OCI-M2 (cell line): ENCODE measurements at regions not wholly inside any gene's neighbourhood (a gene's known extent, or its start where the extent isn't known, plus 50 kb on each side); places are given as distances from the start of the nearest gene placed in this dataset.

Source experiments
- DNase-seq: peaks from one replicate; lab custom pipeline; 2025; ENCODE audit not compliant: unreplicated experiment; lab: John Stamatoyannopoulos, UW

- DNase-seq = no peak
Measured at GRCh38 chr7:25952261-25953057, 199.5 kb upstream of the NFE2L3 start.

DNA sequence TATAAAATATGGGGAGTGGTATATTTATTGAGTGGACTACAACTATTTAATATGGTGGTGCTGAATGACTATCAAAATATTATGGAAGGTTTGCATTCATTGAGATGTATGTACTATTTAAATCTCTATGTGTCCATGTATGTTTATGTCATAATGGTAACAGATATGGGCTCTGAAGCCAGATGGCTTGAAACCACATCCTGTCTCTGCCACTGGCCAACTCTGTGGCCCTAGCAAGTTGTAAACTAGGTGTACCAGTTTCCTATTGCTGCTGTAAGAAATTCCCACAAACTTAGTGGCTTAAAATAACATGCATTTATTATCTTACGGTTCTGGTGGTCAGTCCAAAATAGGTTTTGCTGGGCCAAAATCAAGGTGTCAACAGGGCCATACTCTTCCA lies 198.1 kb upstream of the NFE2L3 start:
- no peak for DNase-seq

DNA sequence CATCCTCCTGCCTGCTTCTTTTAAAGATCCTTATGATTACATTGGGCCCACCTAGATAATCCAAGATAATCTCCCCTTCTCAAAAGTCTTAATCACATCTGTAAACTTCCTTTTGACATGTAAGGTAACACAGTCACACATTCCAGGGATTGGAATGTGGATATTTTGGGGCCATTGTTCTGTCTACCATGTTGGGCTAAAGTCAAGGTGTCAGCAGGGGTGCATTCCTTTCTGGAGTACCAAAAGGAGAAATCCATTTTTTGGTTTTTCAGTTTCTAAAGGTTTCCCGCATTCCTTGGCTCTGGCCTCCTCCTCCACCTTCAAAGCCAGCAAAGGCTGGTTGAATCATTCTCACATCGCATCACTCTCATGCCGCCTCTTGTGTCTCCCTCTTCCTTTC lies 197.6 kb upstream of the NFE2L3 start:
- DNase-seq = no peak

GRCh38 chr7:25959168-25959734 lies 192.7 kb upstream of the NFE2L3 start:
- no peak for DNase-seq

DNA sequence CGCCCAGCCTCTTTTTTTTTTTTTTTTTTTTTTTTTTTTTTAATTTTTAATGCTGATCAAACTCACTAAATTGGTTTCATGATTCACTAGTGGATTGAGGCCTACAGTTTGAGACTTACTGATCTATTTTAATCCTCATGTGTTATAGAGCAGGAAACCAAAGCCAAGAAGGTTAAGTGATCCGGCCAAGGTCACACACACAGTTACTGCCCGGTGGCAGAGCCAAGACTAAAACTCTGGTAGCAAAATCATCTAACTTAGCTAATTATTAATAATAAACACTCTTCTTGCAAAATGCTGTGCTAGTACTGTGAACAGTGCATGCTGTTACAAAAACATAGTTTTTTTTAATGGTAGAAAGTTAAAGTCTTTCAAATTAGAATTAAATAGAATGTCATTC lies 188.3 kb upstream of the NFE2L3 start:
- no peak for DNase-seq

DNA sequence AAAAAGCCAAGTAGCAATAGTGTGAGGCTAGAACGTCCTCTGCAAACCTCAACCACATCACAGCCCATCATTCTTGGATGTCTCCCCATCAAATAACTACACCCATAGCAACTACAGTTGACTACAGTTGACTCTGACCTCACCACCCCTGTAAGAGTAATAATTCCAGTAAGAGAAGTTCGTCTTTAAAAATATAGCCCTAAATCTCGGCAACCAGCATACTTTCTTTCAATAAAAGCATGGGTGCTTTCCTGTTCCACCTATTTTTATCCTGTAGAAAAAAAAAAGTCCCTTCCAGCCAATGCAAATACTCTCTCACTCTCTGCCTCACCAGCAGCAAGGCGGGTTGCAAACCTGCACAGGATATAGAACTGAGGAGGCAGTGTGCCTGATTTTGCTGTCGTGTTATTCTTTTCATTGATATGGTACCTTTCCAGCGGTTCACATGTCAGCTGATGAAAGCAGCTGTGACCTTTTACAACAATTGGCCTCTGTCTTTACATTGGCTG lies 187.5 kb upstream of the NFE2L3 start:
- DNase-seq = no peak

GRCh38 chr7:25965405-25966123 lies 186.4 kb upstream of the NFE2L3 start:
- DNase-seq = no peak

DNA sequence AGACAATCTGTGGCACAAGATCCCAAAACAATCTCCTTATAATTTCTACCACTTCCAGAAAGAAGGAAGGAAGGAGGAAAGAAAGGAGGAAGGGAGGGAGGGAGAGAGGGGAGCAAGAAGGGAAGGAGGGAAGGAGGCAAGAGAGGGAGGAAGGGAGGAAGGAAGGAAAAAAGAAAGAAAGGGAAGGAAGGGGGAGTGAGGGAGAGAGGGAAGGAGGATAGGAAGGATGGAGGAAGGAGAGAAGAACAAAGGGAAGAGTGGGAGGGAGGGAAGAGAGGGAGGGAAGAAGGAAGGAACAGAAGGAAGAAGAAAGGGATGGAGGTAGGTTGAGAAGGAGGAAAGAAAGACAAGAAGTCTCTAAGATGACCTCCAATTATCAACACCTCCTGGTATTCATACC lies 185.5 kb upstream of the NFE2L3 start:
- no peak for DNase-seq

GRCh38 chr7:25967278-25968204 lies 184.5 kb upstream of the NFE2L3 start:
- DNase-seq = no peak

GRCh38 chr7:25968205-25968993 lies 183.6 kb upstream of the NFE2L3 start:
- no peak for DNase-seq

DNA sequence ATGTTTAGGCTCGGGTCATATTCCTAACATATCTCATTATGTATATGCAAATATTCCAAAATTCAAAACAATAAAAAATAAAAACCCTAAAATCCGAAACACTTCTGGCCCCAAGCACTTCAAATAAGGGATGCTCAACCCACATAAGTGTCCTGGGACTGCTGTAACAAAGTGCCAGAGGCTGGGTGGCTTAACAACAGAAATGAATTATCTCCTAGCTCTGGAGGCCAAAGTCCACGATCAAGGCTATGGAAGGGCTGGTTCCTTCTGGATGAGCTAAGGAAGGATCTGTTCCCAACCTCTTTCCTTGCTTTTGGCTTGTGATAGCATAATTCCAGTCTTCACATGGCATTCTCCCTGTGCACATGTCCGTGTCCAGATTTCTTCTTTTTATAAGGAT lies 181.6 kb upstream of the NFE2L3 start:
- no peak for DNase-seq

GRCh38 chr7:25970911-25971310 lies 181.1 kb upstream of the NFE2L3 start:
- no peak for DNase-seq

GRCh38 chr7:25976630-25977029 lies 175.4 kb upstream of the NFE2L3 start:
- no peak for DNase-seq

- DNase-seq = no peak
Measured at GRCh38 chr7:25978466-25978865, 173.5 kb upstream of the NFE2L3 start.

GRCh38 chr7:25979605-25980004 lies 172.4 kb upstream of the NFE2L3 start:
- DNase-seq = no peak

GRCh38 chr7:25982684-25983083 lies 169.3 kb upstream of the NFE2L3 start:
- no peak for DNase-seq

DNA sequence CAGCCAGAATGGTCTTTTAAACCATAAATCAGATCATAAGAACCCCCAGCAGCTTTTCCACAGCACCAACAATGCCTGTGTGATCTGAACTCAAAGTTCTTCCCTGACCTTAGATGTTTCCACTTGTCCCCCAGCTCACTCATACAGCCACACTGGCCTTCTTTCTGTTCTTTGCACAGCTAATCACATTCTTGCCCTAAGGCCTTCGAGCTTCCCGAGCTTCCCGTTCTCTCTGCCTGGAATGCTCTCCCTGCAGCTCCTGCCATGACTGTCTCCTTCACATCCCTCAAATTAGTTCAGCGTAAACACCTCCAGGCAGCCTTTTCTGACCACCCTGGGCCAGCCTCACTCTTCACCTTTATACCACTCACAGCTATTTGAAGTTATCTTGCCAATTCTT lies 166.8 kb upstream of the NFE2L3 start:
- DNase-seq = no peak

DNA sequence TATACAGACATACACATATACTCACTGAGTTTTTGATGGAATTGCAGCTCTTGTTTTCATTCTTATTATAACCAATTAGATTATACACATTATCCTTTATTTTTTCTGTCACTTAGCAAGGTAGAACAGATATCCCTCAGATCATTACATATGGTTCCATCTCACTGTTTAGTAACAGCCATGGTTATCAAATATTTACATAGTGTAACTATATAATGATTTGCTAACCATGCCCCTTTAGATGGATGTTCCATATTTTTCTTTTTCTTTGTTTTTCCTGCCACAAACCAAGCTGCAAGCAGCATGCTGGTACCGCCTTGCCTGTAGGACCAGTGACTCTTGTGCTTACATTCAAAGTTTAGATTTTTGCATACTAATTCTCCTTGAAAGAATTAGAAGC lies 163.4 kb upstream of the NFE2L3 start:
- DNase-seq = no peak

DNA sequence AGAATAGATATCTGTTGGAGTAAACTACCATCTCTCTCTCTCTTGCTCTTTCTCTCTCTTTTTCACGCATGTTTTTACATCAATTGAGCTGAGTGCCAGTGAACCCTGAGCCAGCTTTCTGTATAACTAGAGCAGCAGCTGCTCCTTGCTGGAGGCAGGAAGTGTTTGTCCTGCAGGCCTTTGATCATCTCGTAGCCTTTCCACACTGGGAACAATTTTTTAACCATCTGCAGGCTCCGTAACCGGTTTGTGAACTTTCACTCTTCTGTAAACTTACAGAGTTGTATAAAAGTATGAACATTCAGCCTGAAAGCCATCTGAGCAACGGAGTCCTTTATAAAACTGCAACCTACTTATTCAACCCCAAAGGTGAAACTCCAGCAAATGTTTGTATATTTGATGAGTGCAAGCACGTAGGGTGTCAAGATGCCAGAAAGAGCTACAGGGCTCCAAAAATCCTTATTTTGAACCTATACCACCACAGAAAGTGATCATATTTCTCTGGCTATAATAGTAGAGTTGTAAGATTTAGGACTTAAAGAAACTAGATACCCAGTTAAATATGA lies 162.8 kb upstream of the NFE2L3 start:
- no peak for DNase-seq

GRCh38 chr7:25994433-25994994 lies 157.5 kb upstream of the NFE2L3 start:
- no peak for DNase-seq
